Fibroblast of lung (primary cell): ENCODE measurements at regions not wholly inside any gene's neighbourhood (a gene's known extent, or its start where the extent isn't known, plus 50 kb on each side); places are given as distances from the start of the nearest gene placed in this dataset.

Experiments
- DNase-seq, 2 donors: peaks; one replicate each; pipeline versions ENCODE4 v3.0.0 to v3.0.0-alpha.2; 2010; ENCODE audit warnings: low read depth in 2 of 2
- H2AFZ ChIP-seq: 2 replicates; pipeline ENCODE4 v1.5.1; 2012; ENCODE audit warnings: low read length, control low read depth, inconsistent platforms
- H3K27ac ChIP-seq: 2 replicates; pipeline ENCODE4 v1.5.1; 2011; ENCODE audit warnings: low read length, control low read depth; ENCODE audit not compliant: insufficient read depth
- H3K27me3 ChIP-seq: 2 replicates; pipeline ENCODE4 v1.5.1; 2011; ENCODE audit warnings: mild to moderate bottlenecking, low read length; ENCODE audit not compliant: control insufficient read depth, insufficient read depth
- H3K36me3 ChIP-seq: 2 replicates; pipeline ENCODE4 v1.5.1; 2011; ENCODE audit warnings: low read length; ENCODE audit not compliant: control insufficient read depth, insufficient read depth
- H3K4me1 ChIP-seq: 2 replicates; pipeline ENCODE4 v1.5.1; 2011; ENCODE audit warnings: low read length; ENCODE audit not compliant: control insufficient read depth, insufficient read depth; ENCODE audit errors: extremely low read depth
- H3K4me2 ChIP-seq: 2 replicates; pipeline ENCODE4 v1.5.1; 2011; ENCODE audit warnings: low read length, control low read depth; ENCODE audit not compliant: insufficient read depth; ENCODE audit errors: extremely low read depth
- H3K4me3 ChIP-seq, 4 experiments: fragments of 200-600 bp in 1 of 4; sonication (generic) in 1 of 4; replicated peaks in 1 of 4; 2 replicates each; pipeline ENCODE4 v1.5.1; 2011 to 2016; ENCODE audit warnings: low read length in 4 of 4, low read depth in 3 of 4, mild to moderate bottlenecking in 3 of 4, control low read depth in 2 of 4, inconsistent platforms in 1 of 4, mixed read lengths in 1 of 4; ENCODE audit not compliant: insufficient read depth in 1 of 4; ENCODE audit errors: control extremely low read depth in 1 of 4
- H3K79me2 ChIP-seq: 2 replicates; pipeline ENCODE4 v1.5.1; 2012; ENCODE audit warnings: mild to moderate bottlenecking, low read length, inconsistent platforms; ENCODE audit not compliant: control insufficient read depth, insufficient read depth
- H3K9ac ChIP-seq: 2 replicates; pipeline ENCODE4 v1.5.1; 2011; ENCODE audit warnings: mild to moderate bottlenecking, low read length, control low read depth; ENCODE audit not compliant: insufficient read depth
- H3K9me3 ChIP-seq: 2 replicates; pipeline ENCODE4 v1.5.1; 2012; ENCODE audit warnings: low read depth, low read length; ENCODE audit not compliant: control insufficient read depth, insufficient read depth
- H4K20me1 ChIP-seq: 2 replicates; pipeline ENCODE4 v1.5.1; 2011; ENCODE audit warnings: low read length; ENCODE audit not compliant: control insufficient read depth, insufficient read depth; ENCODE audit errors: extremely low read depth
- CTCF ChIP-seq, 2 donors: IDR thresholded peaks in 1 of 2; conservative IDR thresholded peaks in 1 of 2; 1 replicate in 1 of 2; 2 replicates in 1 of 2; pipeline ENCODE4 v1.5.1; 2011 to 2012; ENCODE audit warnings: low read length in 2 of 2, control low read depth in 1 of 2, inconsistent platforms in 1 of 2, low read depth in 1 of 2, mild to moderate bottlenecking in 1 of 2
- EZH2 ChIP-seq: IDR thresholded peaks from 2 replicates; pipeline ENCODE4 v1.5.1; 2012; ENCODE audit warnings: low read length, control low read depth, mild to moderate bottlenecking; ENCODE audit errors: missing control alignments

- Histone ChIP-seq H3K27me3 (no peaks in the 10 kb centered on the region), H3K4me3 (no peak overlapping the region), H2AFZ (no peak overlapping the region), H3K36me3 (no peaks in the 10 kb centered on the region), H4K20me1 (no peaks in the 10 kb centered on the region), H3K4me2 (no peak overlapping the region), H3K27ac (no peak overlapping the region), H3K4me1 (no peaks in the 10 kb centered on the region), H3K9ac (no peak overlapping the region), H3K79me2 (no peaks in the 10 kb centered on the region), H3K9me3 (no peaks in the 10 kb centered on the region)
- TF ChIP-seq EZH2 = no peak
- no peak for TF ChIP-seq CTCF (conservative IDR thresholded peaks at IDR 0.05 in 1 of 2, IDR thresholded peaks at IDR 0.05 in 1 of 2; ENCODE audit: low read depth in 1 of 2, low read length in 2 of 2)
- no peak for DNase-seq
Observed at GRCh38 chr1:228882041-228882770, 146.9 kb downstream of the RHOU start.

- Histone ChIP-seq H4K20me1 (no peaks in the 10 kb centered on the region), H3K79me2 (no peaks in the 10 kb centered on the region), H3K27ac (no peak overlapping the region), H3K27me3 (no peaks in the 10 kb centered on the region), H3K4me3 (no peak overlapping the region), H3K4me2 (no peak overlapping the region), H3K36me3 (no peaks in the 10 kb centered on the region), H3K9ac (no peak overlapping the region), H3K9me3 (no peaks in the 10 kb centered on the region), H2AFZ (no peak overlapping the region), H3K4me1 (no peaks in the 10 kb centered on the region)
- no peak for DNase-seq
- TF ChIP-seq CTCF (conservative IDR thresholded peaks at IDR 0.05 in 1 of 2, IDR thresholded peaks at IDR 0.05 in 1 of 2; ENCODE audit: low read depth in 1 of 2, low read length in 2 of 2) (no peak), EZH2 (no peak)
Observed at GRCh38 chr1:228882771-228883450, 147.6 kb downstream of the RHOU start.

GRCh38 chr1:228883535-228883934 is 148.3 kb downstream of the RHOU start:
- Histone ChIP-seq H3K36me3 (no peaks in the 10 kb centered on the region), H3K27me3 (no peaks in the 10 kb centered on the region), H2AFZ (no peak overlapping the region), H3K9me3 (no peaks in the 10 kb centered on the region), H3K4me1 (no peaks in the 10 kb centered on the region), H3K9ac (no peak overlapping the region), H3K79me2 (no peaks in the 10 kb centered on the region), H3K4me3 (no peak overlapping the region), H3K4me2 (no peak overlapping the region), H3K27ac (no peak overlapping the region), H4K20me1 (no peaks in the 10 kb centered on the region)
- no peak for DNase-seq
- no peak for TF ChIP-seq CTCF (conservative IDR thresholded peaks at IDR 0.05 in 1 of 2, IDR thresholded peaks at IDR 0.05 in 1 of 2; ENCODE audit: low read depth in 1 of 2, low read length in 2 of 2)
- TF ChIP-seq EZH2 = no peak
